GM10248 (cell line): ENCODE measurements at regions not wholly inside any gene's neighbourhood (a gene's known extent, or its start where the extent isn't known, plus 50 kb on each side); places are given as distances from the start of the nearest gene placed in this dataset.
"Not testable (repeated sequence)": the region's sequence is repeated elsewhere in the genome, so short reads cannot be mapped to it uniquely, and the experiment has no call there.

Experiments
- CTCF ChIA-PET: fragments of 300-600 bp; sonication (Branson Sonifier 250); formaldehyde crosslinking; extraction: SDS; loops from one replicate; lab custom pipeline; 2021; ENCODE audit warnings: antibody characterized with exemption; lab: Yijun Ruan, JAX
- POLR2A ChIA-PET: fragments of 350-650 bp; sonication (Branson Sonifier 250); formaldehyde crosslinking; extraction: SDS; loops from one replicate; lab custom pipeline; 2020; ENCODE audit warnings: antibody characterized with exemption; lab: Yijun Ruan, JAX
- DNase-seq: peaks from one replicate; pipeline ENCODE4 v3.0.0; 2012; ENCODE audit errors: extremely low spot score
- CTCF ChIP-seq: IDR thresholded peaks from 2 replicates; pipeline ENCODE4 v1.5.1; 2012; ENCODE audit warnings: mild to moderate bottlenecking, low read depth; ENCODE audit errors: extremely low read depth, missing control alignments, control extremely low read depth

GRCh38 chr7:6882321-6882721, 56.2 kb upstream of the CCZ1B start:
- CTCF ChIA-PET, POLR2A ChIA-PET, DNase-seq: not testable (repeated sequence)

GRCh38 chr7:6883756-6884155, 57.7 kb upstream of the CCZ1B start:
- CTCF ChIA-PET, DNase-seq, POLR2A ChIA-PET: not testable (repeated sequence)

GRCh38 chr7:6886198-6886597, 60.1 kb upstream of the CCZ1B start:
- no peak for TF ChIP-seq CTCF
- CTCF ChIA-PET: no interaction called here
- POLR2A ChIA-PET: no interaction called here
- no peak for DNase-seq

GRCh38 chr7:6888267-6889045, 62.4 kb upstream of the CCZ1B start:
- DNase-seq, POLR2A ChIA-PET: not testable (repeated sequence)
- CTCF ChIA-PET: interaction anchor here (1.3 kb wide), 1 partner anchor 14 kb away, joined by 3 read pairs; no protein-coding TSS in a partner anchor

- no peak for TF ChIP-seq CTCF
- POLR2A ChIA-PET: no interaction called here
- no peak for DNase-seq
- CTCF ChIA-PET: no interaction called here
These were observed 63.3 kb upstream of the CCZ1B start for GRCh38 chr7:6889252-6889812.

- DNase-seq, POLR2A ChIA-PET, CTCF ChIA-PET: not testable (repeated sequence)
These were observed 76.0 kb upstream of the CCZ1B start for GRCh38 chr7:6902097-6902518.

GRCh38 chr7:6903289-6903688, 77.2 kb upstream of the CCZ1B start:
- POLR2A ChIA-PET, DNase-seq: not testable (repeated sequence)

GRCh38 chr7:6903792-6904191, 77.7 kb upstream of the CCZ1B start:
- POLR2A ChIA-PET, CTCF ChIA-PET, DNase-seq: not testable (repeated sequence)

More at GRCh38 chr7:6903289-6903688, 77.2 kb upstream of the CCZ1B start:
- CTCF ChIA-PET: not testable (repeated sequence)

GRCh38 chr7:6917258-6917657, 91.2 kb upstream of the CCZ1B start:
- DNase-seq: no peak
- ChIA-PET POLR2A (no interaction called here), CTCF (interaction anchor here (1.0 kb wide), 1 partner anchor 401 kb away, joined by 3 read pairs; no protein-coding TSS in a partner anchor)
- TF ChIP-seq CTCF: no peak

- POLR2A ChIA-PET, CTCF ChIA-PET, DNase-seq: not testable (repeated sequence)
These were observed 93.1 kb upstream of the CCZ1B start for GRCh38 chr7:6919169-6919568.

- CTCF ChIA-PET, DNase-seq, POLR2A ChIA-PET: not testable (repeated sequence)
These were observed 98.4 kb upstream of the CCZ1B start for GRCh38 chr7:6924523-6924922.

GRCh38 chr7:6926193-6927174, 100.4 kb upstream of the CCZ1B start:
- CTCF ChIA-PET: interaction anchor here (0.9 kb wide), 1 partner anchor 410 kb away, joined by 3 read pairs; no protein-coding TSS in a partner anchor
- POLR2A ChIA-PET, DNase-seq: not testable (repeated sequence)

GRCh38 chr7:6927643-6928042, 101.6 kb upstream of the CCZ1B start:
- CTCF ChIA-PET, POLR2A ChIA-PET, DNase-seq: not testable (repeated sequence)

GRCh38 chr7:6929588-6929987, 103.5 kb upstream of the CCZ1B start:
- POLR2A ChIA-PET, DNase-seq: not testable (repeated sequence)
- CTCF ChIA-PET: interaction anchor here (0.7 to 2.3 kb wide), 4 partner anchors 9 to 423 kb away, joined by 3 to 7 read pairs (median 4); no protein-coding TSS in a partner anchor
